ENCODE measurements at regions not wholly inside any gene's neighbourhood (a gene's known extent, or its start where the extent isn't known, plus 50 kb on each side); places are given as distances from the start of the nearest gene placed in this dataset.

DNA sequence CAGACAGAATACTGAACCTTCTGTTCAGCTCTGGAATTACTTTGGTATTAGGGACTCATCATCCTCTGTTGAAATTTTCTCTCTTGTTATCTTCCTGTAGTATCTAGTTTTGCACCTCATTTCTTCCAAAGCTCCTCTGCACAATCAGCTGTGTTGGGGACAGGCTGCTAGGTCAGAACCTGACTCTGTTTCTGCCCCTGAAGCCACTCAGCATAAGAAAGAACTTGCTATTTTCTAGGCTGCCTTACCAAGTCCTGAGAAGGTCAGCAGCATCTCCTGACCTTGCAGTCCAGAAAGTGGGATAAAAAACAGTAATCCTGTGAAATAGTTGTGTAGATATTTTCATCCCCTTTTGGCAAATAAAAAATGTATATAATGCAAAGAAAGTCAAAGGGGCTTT, 862.6 kb downstream of the SORCS3 start:
- H3K56ac ChIP-seq (ENCODE audit: extremely low read depth, insufficient read depth, low read length) = no peak overlapping the region
- no peak overlapping the region for H4K5ac ChIP-seq (ENCODE audit: low read depth, low read length)
- CTCF ChIA-PET = no interaction called here
- H4K20me1 ChIP-seq (ENCODE audit: insufficient read depth, low read length) = no peaks in the 10 kb centered on the region
- no peak overlapping the region for H2AK5ac ChIP-seq (ENCODE audit: low read depth, low read length)
- H3K27ac ChIP-seq (ENCODE audit: insufficient read depth, low read length) = no peak overlapping the region
- H2BK15ac ChIP-seq (ENCODE audit: low read depth, low read length) = no peak overlapping the region
- H4K91ac ChIP-seq (ENCODE audit: insufficient read depth, low read depth, low read length) = no peak overlapping the region
- H3K4ac ChIP-seq (ENCODE audit: low read depth, low read length) = no peak overlapping the region
- TF ChIP-seq, protein P1, sequence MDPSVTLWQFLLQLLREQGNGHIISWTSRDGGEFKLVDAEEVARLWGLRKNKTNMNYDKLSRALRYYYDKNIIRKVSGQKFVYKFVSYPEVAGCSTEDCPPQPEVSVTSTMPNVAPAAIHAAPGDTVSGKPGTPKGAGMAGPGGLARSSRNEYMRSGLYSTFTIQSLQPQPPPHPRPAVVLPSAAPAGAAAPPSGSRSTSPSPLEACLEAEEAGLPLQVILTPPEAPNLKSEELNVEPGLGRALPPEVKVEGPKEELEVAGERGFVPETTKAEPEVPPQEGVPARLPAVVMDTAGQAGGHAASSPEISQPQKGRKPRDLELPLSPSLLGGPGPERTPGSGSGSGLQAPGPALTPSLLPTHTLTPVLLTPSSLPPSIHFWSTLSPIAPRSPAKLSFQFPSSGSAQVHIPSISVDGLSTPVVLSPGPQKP (IDR thresholded peaks at IDR 0.05; ENCODE audit: borderline replicate concordance, low read depth, low read length) = no peak
- no peaks in the 10 kb centered on the region for H3K36me3 ChIP-seq (ENCODE audit: control insufficient read depth, insufficient read depth, low read length)
- in situ Hi-C loops (cut with MboI; ENCODE audit: low sequenced_read_pairs) = no loop called here
- H2BK120ac ChIP-seq (ENCODE audit: low read depth, low read length) = no peak overlapping the region
- ATAC-seq (ENCODE audit: low read depth) (no peak), DNase-seq (no peak)
- no peak overlapping the region for H3K4me3 ChIP-seq (ENCODE audit: insufficient read depth, low read depth, low read length)
- no peak overlapping the region for H3K14ac ChIP-seq (replicated peaks; ENCODE audit: low read depth, low read length)
- POLR2A ChIA-PET (ENCODE audit: unreplicated experiment) = no interaction called here
- H3K79me1 ChIP-seq (ENCODE audit: low read depth in 1 of 2, low read length in 2 of 2) = no peaks in the 10 kb centered on the region
- H3K9ac ChIP-seq (ENCODE audit: low read depth, low read length) = no peak overlapping the region
- BruUV-seq (replicated peaks) = no TSS peak
- H2BK5ac ChIP-seq (ENCODE audit: low read depth, low read length, poor library complexity, severe bottlenecking) = no peak overlapping the region
- intact Hi-C loops (cut with micrococcal nuclease) = no loop called here
- H3K9me3 ChIP-seq (ENCODE audit: control insufficient read depth, insufficient read depth, low read length) = peaks cover 2% of the 10 kb centered on the region
- H3K18ac ChIP-seq (ENCODE audit: low read depth, low read length) = no peak overlapping the region
- no peak overlapping the region for H2BK20ac ChIP-seq (ENCODE audit: low read depth, low read length)
- H3K23ac ChIP-seq (ENCODE audit: low read depth, low read length) = no peak overlapping the region
- no peaks in the 10 kb centered on the region for H3K9me1 ChIP-seq (ENCODE audit: insufficient read depth, low read length)
- no peak overlapping the region for H3K4me2 ChIP-seq (ENCODE audit: low read depth, low read length)
- no peak overlapping the region for H2AK9ac ChIP-seq (replicated peaks; ENCODE audit: low read depth, low read length, poor library complexity)
- no peak overlapping the region for H4K8ac ChIP-seq (ENCODE audit: low read depth in 2 of 2, low read length in 2 of 2)
- no peaks in the 10 kb centered on the region for H3K27me3 ChIP-seq (ENCODE audit: control insufficient read depth, insufficient read depth, low read length)
- H2AFZ ChIP-seq (replicated peaks; ENCODE audit: low read length, poor library complexity) = no peak overlapping the region
- dilution Hi-C loops (cut with HindIII; ENCODE audit: low sequenced_read_pairs, unreplicated experiment) = no loop called here
- no peaks in the 10 kb centered on the region for H3K4me1 ChIP-seq (ENCODE audit: control insufficient read depth, insufficient read depth, low read length)
